Skin epidermis (tissue), 12 donors: ENCODE measurements at regions not wholly inside any gene's neighbourhood (a gene's known extent, or its start where the extent isn't known, plus 50 kb on each side); places are given as distances from the start of the nearest gene placed in this dataset.

ENCODE experiments used
- H3K27ac ChIP-seq, 21 experiments: fragments of 200-600 bp; sonication (generic) in 11 of 21; one replicate each; pipeline ENCODE4 v1.5.0; 2020; ENCODE audit warnings: mild to moderate bottlenecking in 3 of 21, inconsistent platforms in 2 of 21, moderate library complexity in 2 of 21
- H3K4me3 ChIP-seq, 7 experiments: fragments of 200-600 bp; sonication (generic) in 2 of 7; one replicate each; pipeline ENCODE4 v1.5.0; 2020; ENCODE audit warnings: inconsistent platforms in 2 of 7, mild to moderate bottlenecking in 2 of 7, moderate library complexity in 1 of 7

- H3K4me3 ChIP-seq = no peak overlapping the region
- H3K27ac ChIP-seq = no peak overlapping the region
Measured at GRCh38 chr21:32185103-32185502, 93.7 kb downstream of the MIS18A start.

GRCh38 chr21:32184485-32184884 lies 94.4 kb downstream of the MIS18A start:
- H3K27ac ChIP-seq = no peak overlapping the region
- H3K4me3 ChIP-seq = no peak overlapping the region

- H3K27ac ChIP-seq = no peak overlapping the region
- H3K4me3 ChIP-seq = no peak overlapping the region
Measured at GRCh38 chr21:32184065-32184464, 94.8 kb downstream of the MIS18A start.

- Histone ChIP-seq H3K4me3 (no peak overlapping the region), H3K27ac (no peak overlapping the region)
Measured at GRCh38 chr21:32183396-32183795, 95.5 kb downstream of the MIS18A start.

DNA sequence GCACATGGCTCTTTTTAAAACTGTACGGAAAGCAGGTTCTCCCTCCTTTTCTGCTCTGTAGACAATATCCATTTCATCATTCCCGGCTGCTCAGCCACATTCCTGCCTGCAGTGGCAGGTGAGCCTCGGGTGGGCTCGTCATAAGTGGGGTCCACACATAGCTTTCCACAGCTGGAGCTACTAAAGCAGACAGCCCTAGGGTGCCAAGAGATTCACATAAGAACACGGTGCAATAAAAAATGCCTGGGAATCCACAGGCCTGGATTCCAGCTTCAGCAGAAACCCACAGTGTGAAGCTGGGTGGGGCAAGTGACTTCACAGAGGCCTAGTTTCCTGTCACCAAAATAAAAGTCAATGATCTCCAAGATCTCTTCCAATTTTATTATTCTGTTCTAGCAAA lies 96.4 kb downstream of the MIS18A start:
- no peak overlapping the region for H3K4me3 ChIP-seq
- no peak overlapping the region for H3K27ac ChIP-seq

DNA sequence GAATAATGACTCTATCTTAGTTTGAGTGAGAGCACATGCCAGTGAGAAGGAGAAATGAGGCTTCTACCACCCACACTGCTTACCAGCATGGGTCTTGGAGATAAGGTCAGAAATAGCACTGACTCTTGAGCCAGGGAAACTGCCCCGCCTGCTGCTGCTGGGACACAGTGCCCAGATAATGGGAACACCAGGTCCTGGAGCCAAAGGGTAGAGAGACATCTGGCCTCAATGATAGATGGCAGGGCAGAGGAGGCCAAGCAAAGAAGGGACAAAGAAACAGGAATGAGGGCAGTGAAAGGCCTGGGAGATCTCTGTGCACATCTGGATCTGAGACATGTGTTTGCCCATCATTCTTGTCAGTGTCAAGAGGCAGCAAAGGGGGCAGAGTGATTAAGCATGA lies 97.4 kb downstream of the MIS18A start:
- Histone ChIP-seq H3K27ac (no peak overlapping the region), H3K4me3 (no peak overlapping the region)

DNA sequence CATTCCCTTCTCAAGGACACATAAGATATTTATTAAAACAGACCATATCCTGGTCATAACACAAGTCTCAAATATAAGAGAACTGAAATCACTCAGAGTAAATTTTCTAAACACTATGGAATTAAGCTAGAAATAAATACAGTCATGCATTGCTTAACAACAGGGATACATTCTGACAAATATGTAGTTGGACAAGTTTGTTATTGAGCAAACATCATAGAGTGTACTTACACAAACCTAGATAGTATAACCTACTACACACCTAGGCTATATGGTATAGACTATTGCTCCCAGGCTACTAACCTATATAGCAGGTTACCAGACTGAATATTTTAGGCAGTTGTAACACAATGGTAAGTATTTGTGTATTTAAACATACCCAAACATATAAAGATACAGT lies 104.0 kb downstream of the MIS18A start:
- Histone ChIP-seq H3K27ac (no peak overlapping the region), H3K4me3 (no peak overlapping the region)

DNA sequence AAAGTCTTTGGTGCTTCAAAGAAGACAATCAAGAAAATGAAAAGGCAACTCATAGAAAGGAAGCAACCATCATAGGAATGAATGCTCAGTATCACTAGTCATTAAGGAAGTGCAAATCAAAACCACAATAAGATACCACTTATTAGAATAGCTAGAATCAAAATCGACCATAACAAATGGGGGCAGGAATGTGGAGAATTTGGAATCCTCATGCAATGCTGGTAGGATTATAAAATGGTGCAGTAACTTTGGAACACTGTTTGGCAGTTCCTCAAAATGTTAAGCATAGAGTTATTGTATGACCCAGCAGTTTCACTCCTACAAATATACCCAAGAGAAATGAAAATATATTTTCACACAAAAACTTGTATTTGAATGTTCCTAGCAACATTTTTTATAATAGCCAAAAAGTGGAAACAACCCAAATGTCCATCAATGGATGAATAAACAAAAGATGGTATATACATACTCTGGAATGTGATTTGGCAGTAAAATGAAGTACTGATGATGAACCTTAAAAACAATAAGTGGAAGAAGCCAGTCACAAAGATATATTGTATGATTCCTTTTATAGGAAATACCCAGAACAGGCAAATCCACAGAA lies 105.6 kb downstream of the MIS18A start:
- H3K27ac ChIP-seq = no peak overlapping the region

GRCh38 chr21:32172106-32172505 lies 106.7 kb downstream of the MIS18A start:
- Histone ChIP-seq H3K27ac (no peak overlapping the region), H3K4me3 (no peak overlapping the region)

More for the DNA sequence above, 105.6 kb downstream of the MIS18A start:
- no peak overlapping the region for H3K4me3 ChIP-seq

GRCh38 chr21:32167513-32167912 lies 111.3 kb downstream of the MIS18A start:
- H3K4me3 ChIP-seq = no peak overlapping the region

GRCh38 chr21:32163386-32163785 lies 115.5 kb downstream of the MIS18A start:
- H3K4me3 ChIP-seq = no peak overlapping the region
- H3K27ac ChIP-seq = no peak overlapping the region

More at GRCh38 chr21:32167513-32167912, 111.3 kb downstream of the MIS18A start:
- H3K27ac ChIP-seq = no peak overlapping the region

DNA sequence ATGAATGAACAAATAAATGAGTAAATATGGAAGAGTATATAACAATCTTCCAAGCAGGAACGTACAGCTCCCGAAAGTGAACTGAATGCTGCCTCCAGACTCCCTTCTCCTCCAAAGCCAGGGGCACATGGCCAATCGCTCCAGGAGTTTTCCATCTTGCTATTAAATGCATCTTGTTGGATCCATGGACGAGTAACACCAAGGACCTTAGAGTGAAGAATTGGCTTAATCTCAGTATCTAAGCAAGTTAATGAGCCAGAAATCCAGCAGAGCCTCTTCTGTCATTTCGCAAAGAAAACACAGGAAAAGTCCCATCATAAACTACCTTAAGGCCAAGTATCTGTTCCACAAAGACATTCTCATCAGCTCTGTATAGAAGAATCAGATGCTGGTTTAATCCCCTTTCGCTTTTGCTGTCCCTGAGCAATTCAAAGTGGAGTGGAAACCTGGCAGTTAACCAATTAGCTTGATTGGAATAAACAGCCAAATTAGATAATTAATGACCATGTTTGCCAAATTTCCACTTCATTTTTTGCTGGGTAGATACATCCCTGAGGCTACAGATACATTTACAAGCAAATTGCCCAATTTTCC lies 116.0 kb downstream of the MIS18A start:
- H3K4me3 ChIP-seq = no peak overlapping the region
- H3K27ac ChIP-seq = no peak overlapping the region

DNA sequence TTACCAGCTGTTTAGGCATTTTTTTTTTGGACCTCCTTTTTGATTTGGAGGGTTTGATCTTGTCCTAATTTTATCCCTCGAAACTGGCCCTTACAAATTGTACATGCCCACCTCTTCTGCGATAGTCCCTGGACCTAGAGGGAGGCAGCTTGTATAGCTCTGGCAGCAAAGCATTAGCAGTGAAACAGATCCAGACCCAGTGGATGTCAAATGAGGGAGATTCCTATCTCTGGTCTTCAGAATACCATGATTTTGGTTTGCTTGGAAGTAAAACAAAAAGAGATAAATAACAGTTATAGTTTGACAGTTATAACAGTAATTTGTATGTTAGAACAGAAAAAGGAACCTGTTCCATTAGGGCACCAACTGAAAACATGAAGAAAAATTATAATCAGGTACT lies 123.6 kb downstream of the MIS18A start:
- Histone ChIP-seq H3K4me3 (no peak overlapping the region), H3K27ac (no peak overlapping the region)

GRCh38 chr21:32147041-32147440 lies 131.8 kb downstream of the MIS18A start:
- H3K4me3 ChIP-seq = no peak overlapping the region
- H3K27ac ChIP-seq = no peak overlapping the region

- Histone ChIP-seq H3K27ac (no peak overlapping the region), H3K4me3 (no peak overlapping the region)
Measured at GRCh38 chr21:32144851-32145250, 134.0 kb downstream of the MIS18A start.

DNA sequence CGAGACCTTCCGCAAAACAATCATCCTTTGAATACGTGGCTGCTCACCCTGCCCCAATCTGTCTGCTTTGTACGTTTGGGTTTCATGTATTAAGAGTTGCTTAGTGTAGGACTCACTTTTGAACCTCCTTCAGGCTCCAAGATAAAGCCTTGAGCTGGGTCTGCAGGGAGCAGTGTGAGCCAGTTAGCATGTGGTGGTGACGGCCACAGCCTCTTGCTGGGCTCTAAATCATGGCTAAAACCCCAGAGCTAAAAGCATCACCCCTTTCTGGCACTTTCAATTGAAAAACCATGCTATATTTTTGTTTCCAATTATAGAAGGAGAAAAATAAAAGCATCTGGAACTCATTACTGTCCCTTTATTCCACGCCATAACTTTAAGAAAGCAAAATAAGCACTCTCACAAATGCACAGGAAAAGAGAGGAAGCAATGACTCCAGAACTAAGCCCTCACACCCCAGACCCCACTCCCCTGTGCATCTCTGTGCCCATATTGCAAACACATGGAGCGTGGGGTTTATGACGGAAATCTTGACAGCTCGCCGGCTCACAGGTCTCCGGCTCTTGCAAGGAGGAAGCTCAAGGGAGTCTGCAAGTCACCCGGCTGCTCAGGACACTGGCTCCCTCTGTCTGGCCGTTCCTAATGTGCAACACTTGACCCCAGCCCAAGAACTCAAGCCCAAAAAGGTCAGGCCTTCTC lies 135.5 kb downstream of the MIS18A start:
- peak overlapping the region in 7 of 21 experiments; percentile 9 to 56 (median 23) for H3K27ac ChIP-seq

GRCh38 chr21:32141318-32141633 lies 137.6 kb downstream of the MIS18A start:
- no peak overlapping the region for H3K4me3 ChIP-seq
- H3K27ac ChIP-seq = peak overlapping the region in 9 of 21 experiments; percentile 11 to 77 (median 30)

More for the DNA sequence above, 135.5 kb downstream of the MIS18A start:
- H3K4me3 ChIP-seq = no peak overlapping the region

GRCh38 chr21:32140604-32141317 lies 138.1 kb downstream of the MIS18A start:
- Histone ChIP-seq H3K27ac (peak overlapping the region in 11 of 21 experiments; percentile 7 to 77 (median 33)), H3K4me3 (no peak overlapping the region)

GRCh38 chr21:32140151-32140550 lies 138.7 kb downstream of the MIS18A start:
- Histone ChIP-seq H3K27ac (peak overlapping the region in 8 of 21 experiments; percentile 7 to 75 (median 42)), H3K4me3 (no peak overlapping the region)

- peak overlapping the region in 1 of 21 experiments; percentile 36 for H3K27ac ChIP-seq
- no peak overlapping the region for H3K4me3 ChIP-seq
Measured at GRCh38 chr21:32138658-32139057, 140.2 kb downstream of the MIS18A start.

DNA sequence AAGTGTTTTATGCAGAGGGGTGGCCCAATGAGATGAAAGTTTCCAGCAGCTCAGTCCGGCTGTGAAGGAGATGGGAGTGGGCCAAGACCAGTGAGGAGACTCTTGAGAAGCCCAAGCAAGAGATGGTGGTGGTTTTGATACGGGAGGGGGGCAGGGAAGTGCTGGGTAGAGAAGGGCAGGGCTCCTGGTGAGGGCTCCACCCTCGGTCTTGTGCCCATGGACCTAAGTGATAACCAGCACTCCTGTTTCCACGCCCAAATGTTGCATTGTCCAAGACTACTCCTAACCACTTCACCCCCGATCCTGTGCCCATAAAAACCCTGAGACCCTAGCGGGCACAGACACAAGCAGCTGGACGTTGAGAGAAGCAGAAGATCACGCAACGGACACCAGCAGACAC lies 140.9 kb downstream of the MIS18A start:
- Histone ChIP-seq H3K4me3 (no peak overlapping the region), H3K27ac (no peak overlapping the region)
